Keratinocyte (primary cell): ENCODE measurements at regions not wholly inside any gene's neighbourhood (a gene's known extent, or its start where the extent isn't known, plus 50 kb on each side); places are given as distances from the start of the nearest gene placed in this dataset.

Experiments
- EZH2 ChIP-seq: IDR thresholded peaks from one replicate; pipeline ENCODE4 v1.6.1; 2012; ENCODE audit warnings: inconsistent platforms, mild to moderate bottlenecking, low read length, moderate library complexity
- TF ChIP-seq, protein P1 (sequence below), 3 experiments: IDR thresholded peaks in 1 of 3; conservative IDR thresholded peaks in 1 of 3; optimal IDR thresholded peaks in 1 of 3; 2 replicates in 2 of 3; 3 replicates in 1 of 3; pipeline versions ENCODE3 to v1.5.1; 2011; ENCODE audit warnings: low read length in 3 of 3, mild to moderate bottlenecking in 3 of 3, moderate library complexity in 2 of 3, control low read depth in 1 of 3, inconsistent platforms in 1 of 3; ENCODE audit not compliant: insufficient read depth in 2 of 3; ENCODE audit errors: extremely low read depth in 1 of 3

DNA sequence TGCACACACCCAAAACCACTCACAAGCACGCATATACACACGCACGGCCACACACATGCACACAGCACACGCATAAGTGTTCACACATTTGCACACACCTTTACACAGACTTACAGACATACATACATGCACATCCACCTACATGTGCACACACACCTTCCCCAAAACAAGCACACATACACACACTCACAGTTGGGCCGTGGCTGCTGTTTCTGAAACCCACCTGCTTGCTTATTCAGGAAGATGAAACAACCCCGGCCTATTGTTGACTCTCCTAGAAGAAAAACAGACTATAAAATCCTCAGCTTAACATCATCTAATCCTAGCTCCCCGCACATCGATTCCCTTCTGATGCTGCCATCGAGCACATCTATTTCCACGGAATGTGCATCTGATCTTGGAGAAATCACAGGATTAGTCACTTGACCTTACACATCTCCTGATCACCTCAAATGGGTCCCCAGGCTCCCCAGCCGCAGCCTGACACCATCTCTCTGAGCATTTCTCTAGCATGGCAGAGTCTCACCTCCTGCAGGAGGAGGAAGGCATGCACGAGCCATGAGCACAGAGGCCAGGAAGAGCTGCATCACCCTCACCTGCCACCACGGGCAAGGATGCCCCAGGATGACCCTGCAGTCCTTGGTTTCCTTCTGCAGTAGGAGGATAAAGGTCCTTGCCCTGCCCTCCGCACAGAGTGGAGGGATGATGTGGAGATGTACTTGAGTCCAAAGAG lies 105.8 kb upstream of the CDH5 start:
- TF ChIP-seq, protein P1, sequence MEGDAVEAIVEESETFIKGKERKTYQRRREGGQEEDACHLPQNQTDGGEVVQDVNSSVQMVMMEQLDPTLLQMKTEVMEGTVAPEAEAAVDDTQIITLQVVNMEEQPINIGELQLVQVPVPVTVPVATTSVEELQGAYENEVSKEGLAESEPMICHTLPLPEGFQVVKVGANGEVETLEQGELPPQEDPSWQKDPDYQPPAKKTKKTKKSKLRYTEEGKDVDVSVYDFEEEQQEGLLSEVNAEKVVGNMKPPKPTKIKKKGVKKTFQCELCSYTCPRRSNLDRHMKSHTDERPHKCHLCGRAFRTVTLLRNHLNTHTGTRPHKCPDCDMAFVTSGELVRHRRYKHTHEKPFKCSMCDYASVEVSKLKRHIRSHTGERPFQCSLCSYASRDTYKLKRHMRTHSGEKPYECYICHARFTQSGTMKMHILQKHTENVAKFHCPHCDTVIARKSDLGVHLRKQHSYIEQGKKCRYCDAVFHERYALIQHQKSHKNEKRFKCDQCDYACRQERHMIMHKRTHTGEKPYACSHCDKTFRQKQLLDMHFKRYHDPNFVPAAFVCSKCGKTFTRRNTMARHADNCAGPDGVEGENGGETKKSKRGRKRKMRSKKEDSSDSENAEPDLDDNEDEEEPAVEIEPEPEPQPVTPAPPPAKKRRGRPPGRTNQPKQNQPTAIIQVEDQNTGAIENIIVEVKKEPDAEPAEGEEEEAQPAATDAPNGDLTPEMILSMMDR (optimal IDR thresholded peaks at IDR 0.05 in 1 of 3, IDR thresholded peaks at IDR 0.05 in 1 of 3, conservative IDR thresholded peaks at IDR 0.05 in 1 of 3; ENCODE audit: extremely low read depth in 1 of 3, insufficient read depth in 2 of 3, low read length in 3 of 3): no peak
- TF ChIP-seq EZH2: no peak
